ENCODE measurements at regions not wholly inside any gene's neighbourhood (a gene's known extent, or its start where the extent isn't known, plus 50 kb on each side); places are given as distances from the start of the nearest gene placed in this dataset.
A peak's percentile ranks its signal among the peaks of the same experiment; 100 is the strongest.

DNA sequence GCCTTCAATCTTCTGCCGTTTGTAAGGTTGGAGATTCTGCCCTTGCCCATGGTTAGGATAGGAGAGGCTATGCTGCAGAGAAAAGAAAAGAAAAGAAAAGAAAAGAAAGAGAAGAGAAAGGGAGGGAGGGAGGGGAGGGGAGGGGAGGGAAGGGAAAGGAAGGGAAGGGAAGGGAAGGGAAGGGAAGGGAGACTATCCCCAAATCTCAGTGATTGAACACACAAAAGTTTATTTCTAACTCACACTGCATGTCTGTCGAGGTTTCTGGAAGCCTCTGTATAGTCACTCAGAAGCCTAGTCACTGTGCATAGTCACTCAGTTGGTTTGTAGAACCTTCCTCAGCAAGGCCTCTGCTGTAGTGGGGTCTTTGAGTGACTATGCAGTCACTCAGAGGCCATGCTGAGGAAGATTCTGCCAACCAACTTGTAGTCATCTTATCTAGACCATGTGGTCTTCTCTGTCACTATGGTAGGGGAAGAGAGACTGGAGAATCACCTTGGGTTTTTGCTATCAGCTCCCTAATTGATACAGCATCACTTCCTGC, 52.3 kb upstream of the ABCC9 start:
- Mint-ChIP-seq H3K27ac (no peak overlapping the region), H3K36me3 (ENCODE audit: low read depth) (no peaks in the 10 kb centered on the region)

DNA sequence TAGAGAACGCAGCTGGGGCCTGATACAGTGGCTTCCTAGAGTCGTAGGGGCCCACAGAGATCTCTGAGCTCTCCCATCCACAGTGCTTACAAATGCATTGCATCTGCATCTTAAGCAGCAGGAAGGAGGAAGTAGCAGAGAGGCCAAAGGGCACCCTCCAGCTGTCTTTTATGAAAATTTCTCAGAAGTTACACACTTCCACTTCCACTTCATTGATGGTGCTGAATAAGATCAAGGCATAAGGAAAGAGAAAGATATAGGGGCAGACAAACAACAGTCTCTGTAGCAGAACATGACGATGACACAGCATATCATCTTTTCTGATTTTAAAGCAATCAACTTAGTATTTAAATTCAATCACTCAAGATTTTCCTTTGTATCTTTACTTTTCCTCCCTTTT, 51.6 kb upstream of the ABCC9 start:
- DNase-seq (no peak), ATAC-seq (no peak)
- H3K27me3 Mint-ChIP-seq, result peaks cover 22% of the 10 kb centered on the region
- H3K4me3 Mint-ChIP-seq, result peak overlapping the region; percentile 10
- H3K9me3 ChIP-seq (ENCODE audit: control insufficient read depth, low read length, poor library complexity, severe bottlenecking), result no peaks in the 10 kb centered on the region
- no peak overlapping the region for H3K27ac Mint-ChIP-seq
- H3K36me3 Mint-ChIP-seq (ENCODE audit: low read depth), result peaks cover under 1% of the 10 kb centered on the region
- peaks cover 7% of the 10 kb centered on the region for H3K4me1 Mint-ChIP-seq

More for the DNA sequence above, 52.3 kb upstream of the ABCC9 start:
- ATAC-seq (no peak), DNase-seq (no peak)
- Mint-ChIP-seq H3K4me1 (peaks cover 7% of the 10 kb centered on the region), H3K27me3 (peaks cover 18% of the 10 kb centered on the region), H3K4me3 (no peak overlapping the region)
- no peaks in the 10 kb centered on the region for H3K9me3 ChIP-seq (ENCODE audit: control insufficient read depth, low read length, poor library complexity, severe bottlenecking)

DNA sequence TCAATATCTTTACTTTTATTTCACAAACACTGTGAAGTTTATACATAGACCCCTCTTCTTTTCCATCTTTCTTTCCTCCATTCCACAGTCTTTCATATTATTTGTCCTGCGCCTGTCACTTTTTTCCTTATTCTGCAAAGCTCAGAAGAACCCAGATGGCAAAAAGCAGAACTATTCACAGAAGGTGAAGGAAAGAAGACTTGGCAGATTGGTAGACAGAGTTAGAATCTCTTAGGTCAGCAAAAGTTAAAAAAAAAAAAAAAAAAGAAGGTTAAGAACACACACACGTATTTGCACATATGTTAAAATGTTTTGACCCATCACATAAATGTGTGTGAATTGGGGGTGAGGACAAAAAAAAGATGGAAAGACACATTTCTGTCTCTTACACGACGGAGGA, 50.3 kb upstream of the ABCC9 start:
- Mint-ChIP-seq H3K4me1 (peaks cover 7% of the 10 kb centered on the region), H3K36me3 (ENCODE audit: low read depth) (peaks cover 2% of the 10 kb centered on the region), H3K27me3 (peaks cover 18% of the 10 kb centered on the region), H3K27ac (no peak overlapping the region), H3K4me3 (no peak overlapping the region)
- DNase-seq (no peak), ATAC-seq (no peak)
- no peaks in the 10 kb centered on the region for H3K9me3 ChIP-seq (ENCODE audit: control insufficient read depth, low read length, poor library complexity, severe bottlenecking)
